NAMALWA (cell line): ENCODE measurements at regions not wholly inside any gene's neighbourhood (a gene's known extent, or its start where the extent isn't known, plus 50 kb on each side); places are given as distances from the start of the nearest gene placed in this dataset.
A peak's percentile ranks its signal among the peaks of the same experiment; 100 is the strongest.

Source experiments
- DNase-seq: peaks from one replicate; pipeline ENCODE4 v3.0.0-alpha.2; 2015; ENCODE audit warnings: low spot score

GRCh38 chr12:115176741-115177400 is 492.9 kb upstream of the TBX3 start:
- no peak for DNase-seq

- no peak for DNase-seq
Measured at GRCh38 chr12:115174920-115175319, 490.9 kb upstream of the TBX3 start.

GRCh38 chr12:115172521-115172920 is 488.5 kb upstream of the TBX3 start:
- DNase-seq, result no peak

GRCh38 chr12:115169981-115170380 is 486.0 kb upstream of the TBX3 start:
- no peak for DNase-seq

- no peak for DNase-seq
Measured at GRCh38 chr12:115166698-115167315, 482.8 kb upstream of the TBX3 start.

GRCh38 chr12:115163710-115164109 is 479.7 kb upstream of the TBX3 start:
- no peak for DNase-seq

GRCh38 chr12:115160271-115161128 is 476.5 kb upstream of the TBX3 start:
- no peak for DNase-seq

GRCh38 chr12:115158816-115159215 is 474.8 kb upstream of the TBX3 start:
- DNase-seq, result no peak

GRCh38 chr12:115155665-115156645 is 472.0 kb upstream of the TBX3 start:
- no peak for DNase-seq

- DNase-seq, result no peak
Measured at GRCh38 chr12:115149685-115150378, 465.9 kb upstream of the TBX3 start.

- DNase-seq, result no peak
Measured at GRCh38 chr12:115149279-115149678, 465.3 kb upstream of the TBX3 start.

GRCh38 chr12:115147916-115148315 is 463.9 kb upstream of the TBX3 start:
- DNase-seq, result no peak

- DNase-seq, result no peak
Measured at GRCh38 chr12:115146453-115146852, 462.5 kb upstream of the TBX3 start.

- DNase-seq, result no peak
Measured at GRCh38 chr12:115144425-115144824, 460.4 kb upstream of the TBX3 start.

- DNase-seq, result no peak
Measured at GRCh38 chr12:115140981-115141655, 457.1 kb upstream of the TBX3 start.

- DNase-seq, result peak; percentile 50
Measured at GRCh38 chr12:115137812-115138521, 454.0 kb upstream of the TBX3 start.

GRCh38 chr12:115135800-115136211 is 451.8 kb upstream of the TBX3 start:
- no peak for DNase-seq

- DNase-seq, result no peak
Measured at GRCh38 chr12:115134298-115134697, 450.3 kb upstream of the TBX3 start.

GRCh38 chr12:115132905-115133304 is 448.9 kb upstream of the TBX3 start:
- no peak for DNase-seq

- DNase-seq, result no peak
Measured at GRCh38 chr12:115132145-115132544, 448.2 kb upstream of the TBX3 start.
